H9 (cell line): ENCODE measurements at regions not wholly inside any gene's neighbourhood (a gene's known extent, or its start where the extent isn't known, plus 50 kb on each side); places are given as distances from the start of the nearest gene placed in this dataset.

ENCODE experiments used
- DNase-seq: peaks from one replicate; pipeline ENCODE4 v3.0.0-alpha.2; 2017
- H2AFZ ChIP-seq: one replicate; pipeline ENCODE4 v1.6.1; 2013; ENCODE audit warnings: mild to moderate bottlenecking, low read length, control low read depth, moderate library complexity
- H2AK5ac ChIP-seq: 2 replicates; pipeline ENCODE4 v1.6.1; 2013; ENCODE audit warnings: low read length, control low read depth, mixed read lengths; ENCODE audit not compliant: insufficient read length
- H2BK120ac ChIP-seq: one replicate; pipeline ENCODE4 v1.6.1; 2013; ENCODE audit warnings: low read depth, mild to moderate bottlenecking, low read length, control low read depth, inconsistent platforms; ENCODE audit not compliant: poor library complexity, severe bottlenecking
- H2BK12ac ChIP-seq: 2 replicates; pipeline ENCODE4 v1.6.1; 2013; ENCODE audit warnings: low read length, control low read depth, mixed read lengths, low read depth; ENCODE audit not compliant: insufficient read length
- H2BK15ac ChIP-seq: 2 replicates; pipeline ENCODE4 v1.6.1; 2013; ENCODE audit warnings: low read depth, low read length, control low read depth
- H2BK20ac ChIP-seq: one replicate; pipeline ENCODE4 v1.6.1; 2013; ENCODE audit warnings: low read depth, mild to moderate bottlenecking, low read length, control low read depth, inconsistent platforms; ENCODE audit not compliant: poor library complexity, severe bottlenecking
- H2BK5ac ChIP-seq: 2 replicates; pipeline ENCODE4 v1.6.1; 2013; ENCODE audit warnings: low read length, control low read depth, mixed read lengths; ENCODE audit not compliant: insufficient read length
- H3K14ac ChIP-seq: 2 replicates; pipeline ENCODE4 v1.6.1; 2013; ENCODE audit warnings: low read length, control low read depth; ENCODE audit not compliant: insufficient read depth
- H3K18ac ChIP-seq: 2 replicates; pipeline ENCODE4 v1.6.1; 2013; ENCODE audit warnings: low read depth, mild to moderate bottlenecking, mixed read lengths, low read length, control low read depth; ENCODE audit not compliant: insufficient read length
- H3K23ac ChIP-seq: 2 replicates; pipeline ENCODE4 v1.6.1; 2013; ENCODE audit warnings: low read length, control low read depth, mixed read lengths, low read depth; ENCODE audit not compliant: insufficient read length
- H3K23me2 ChIP-seq: 2 replicates; pipeline ENCODE4 v1.6.1; 2013; ENCODE audit warnings: low read depth, mild to moderate bottlenecking, mixed read lengths, low read length, control low read depth; ENCODE audit not compliant: insufficient read length, poor library complexity, severe bottlenecking
- H3K27ac ChIP-seq: 2 replicates; pipeline ENCODE4 v1.5.1; 2013; ENCODE audit warnings: low read length, control low read depth, mixed read lengths, low read depth; ENCODE audit not compliant: insufficient read length
- H3K27me3 ChIP-seq: 2 replicates; pipeline ENCODE4 v1.6.1; 2013; ENCODE audit warnings: low read length, control low read depth, inconsistent platforms; ENCODE audit not compliant: insufficient read depth
- H3K4ac ChIP-seq: 2 replicates; pipeline ENCODE4 v1.6.1; 2013; ENCODE audit warnings: low read depth, mild to moderate bottlenecking, control low read depth, inconsistent platforms, low read length, moderate library complexity
- H3K4me1 ChIP-seq: 2 replicates; pipeline ENCODE4 v1.6.1; 2013; ENCODE audit warnings: low read length, control low read depth, inconsistent platforms; ENCODE audit not compliant: insufficient read depth
- H3K4me2 ChIP-seq: 2 replicates; pipeline ENCODE4 v1.6.1; 2013; ENCODE audit warnings: low read length, control low read depth, mixed read lengths; ENCODE audit not compliant: insufficient read length, insufficient read depth
- H3K56ac ChIP-seq: 2 replicates; pipeline ENCODE4 v1.6.1; 2013; ENCODE audit warnings: low read depth, mild to moderate bottlenecking, mixed read lengths, low read length, control low read depth; ENCODE audit not compliant: insufficient read length
- H3K79me1 ChIP-seq: 2 replicates; pipeline ENCODE4 v1.6.1; 2013; ENCODE audit warnings: low read depth, mild to moderate bottlenecking, moderate library complexity, low read length, control low read depth, inconsistent platforms; ENCODE audit not compliant: insufficient read depth, poor library complexity, severe bottlenecking
- H3K79me2 ChIP-seq: 2 replicates; pipeline ENCODE4 v1.6.1; 2013; ENCODE audit warnings: low read length, control low read depth, inconsistent platforms; ENCODE audit not compliant: insufficient read depth
- H3K9ac ChIP-seq: 2 replicates; pipeline ENCODE4 v1.6.1; 2013; ENCODE audit warnings: low read length, control low read depth, mixed read lengths; ENCODE audit not compliant: insufficient read length; ENCODE audit errors: extremely low read depth
- H3K9me3 ChIP-seq: one replicate; pipeline ENCODE4 v1.6.1; 2013; ENCODE audit warnings: low read depth, low read length, inconsistent platforms; ENCODE audit not compliant: control insufficient read depth
- H3T11ph ChIP-seq: one replicate; pipeline ENCODE4 v1.6.1; 2013; ENCODE audit warnings: mild to moderate bottlenecking, low read length, control low read depth, inconsistent platforms
- H4K20me1 ChIP-seq: one replicate; pipeline ENCODE4 v1.6.1; 2013; ENCODE audit not compliant: control insufficient read depth, insufficient read length, insufficient read depth
- H4K5ac ChIP-seq: 2 replicates; pipeline ENCODE4 v1.6.1; 2013; ENCODE audit warnings: low read depth, mild to moderate bottlenecking, mixed read lengths, low read length, control low read depth; ENCODE audit not compliant: insufficient read length
- H4K8ac ChIP-seq: replicated peaks from 2 replicates; pipeline ENCODE4 v1.6.1; 2013; ENCODE audit warnings: low read length, control low read depth, mixed read lengths, low read depth; ENCODE audit not compliant: insufficient read length
- H4K91ac ChIP-seq: 2 replicates; pipeline ENCODE4 v1.6.1; 2013; ENCODE audit warnings: low read depth, mild to moderate bottlenecking, moderate library complexity, mixed read lengths, low read length, control low read depth; ENCODE audit not compliant: insufficient read length
- H3K27ac Mint-ChIP-seq, 3 experiments: 2 replicates in 2 of 3; 3 replicates in 1 of 3; pipeline ENCODE4 v1.8.0; 2020 to 2021; ENCODE audit warnings: mixed read lengths in 3 of 3, mild to moderate bottlenecking in 1 of 3, moderate library complexity in 1 of 3
- H3K27me3 Mint-ChIP-seq: 2 replicates; pipeline ENCODE4 v1.8.0; 2021; ENCODE audit warnings: low read depth, mild to moderate bottlenecking, moderate library complexity, mixed read lengths
- H3K36me3 Mint-ChIP-seq, 3 experiments: 2 replicates in 2 of 3; 3 replicates in 1 of 3; pipeline ENCODE4 v1.8.0; 2020 to 2021; ENCODE audit warnings: low read depth in 3 of 3, mixed read lengths in 3 of 3; ENCODE audit not compliant: insufficient read depth in 1 of 3
- H3K4me1 Mint-ChIP-seq, 2 experiments: 2 replicates each; pipeline ENCODE4 v1.8.0; 2020; ENCODE audit warnings: mixed read lengths in 2 of 2
- H3K4me3 Mint-ChIP-seq, 2 experiments: 2 replicates in 1 of 2; 3 replicates in 1 of 2; pipeline ENCODE4 v1.8.0; 2020 to 2021; ENCODE audit warnings: mild to moderate bottlenecking in 2 of 2, mixed read lengths in 2 of 2, moderate library complexity in 1 of 2
- H3K9me3 Mint-ChIP-seq, 2 experiments: 2 replicates in 1 of 2; 3 replicates in 1 of 2; pipeline ENCODE4 v1.8.0; 2020; ENCODE audit warnings: mild to moderate bottlenecking in 2 of 2, mixed read lengths in 2 of 2, moderate library complexity in 1 of 2
- CTCF ChIP-seq: fragments of 200-600 bp; sonication (generic); conservative IDR thresholded peaks from 3 replicates; pipeline ENCODE4 v1.8.0; 2021; ENCODE audit warnings: antibody characterized with exemption, mild to moderate bottlenecking
- WGBS: extraction: QIAGEN DNeasy Blood & Tissue Kit; methylation state at CpG from one replicate; pipeline ENCODE4 v1.1.7; 2013; ENCODE audit warnings: missing lambda C conversion rate, low lambda C conversion rate, mixed read lengths; ENCODE audit not compliant: insufficient read length; ENCODE audit errors: extremely low coverage; 5-methylcytosine and 5-hydroxymethylcytosine counted together

GRCh38 chr10:128885573-128886555, 581.2 kb upstream of the MGMT start:
- Histone ChIP-seq H2AFZ (no peak overlapping the region), H3K56ac (no peak overlapping the region), H3K79me1 (no peaks in the 10 kb centered on the region), H2AK5ac (no peak overlapping the region), H3K79me2 (no peaks in the 10 kb centered on the region), H3K9ac (no peak overlapping the region), H4K20me1 (no peaks in the 10 kb centered on the region), H4K8ac (no peak overlapping the region), H4K91ac (no peak overlapping the region), H3K18ac (no peak overlapping the region), H3K4me1 (no peaks in the 10 kb centered on the region), H2BK5ac (no peak overlapping the region), H3K27me3 (no peaks in the 10 kb centered on the region), H2BK15ac (no peak overlapping the region), H3T11ph (no peak overlapping the region), H3K23ac (no peak overlapping the region), H3K4me2 (no peak overlapping the region), H3K27ac (no peak overlapping the region), H3K9me3 (no peaks in the 10 kb centered on the region), H2BK12ac (no peak overlapping the region), H4K5ac (no peak overlapping the region), H3K23me2 (no peaks in the 10 kb centered on the region), H2BK120ac (no peak overlapping the region), H3K4ac (no peak overlapping the region), H2BK20ac (no peak overlapping the region), H3K14ac (no peak overlapping the region)
- Mint-ChIP-seq H3K27me3 (peaks cover 3% of the 10 kb centered on the region; the same call in 1 of the 2 replicates), H3K36me3 (no peaks in the 10 kb centered on the region), H3K9me3 (peaks cover 0 to 4% of the 10 kb centered on the region in 2 experiments; a peak in 3 of 5 replicates), H3K4me3 (no peak overlapping the region), H3K27ac (no peak overlapping the region), H3K4me1 (no peaks in the 10 kb centered on the region)
- TF ChIP-seq CTCF: no peak
- no CpG with 5 or more reads among the region's 22 CpGs for WGBS
- DNase-seq: no peak
